ENCODE measurements at regions not wholly inside any gene's neighbourhood (a gene's known extent, or its start where the extent isn't known, plus 50 kb on each side); places are given as distances from the start of the nearest gene placed in this dataset.

GRCh38 chr13:81664872-81665271 is 1323.9 kb upstream of the SPRY2 start:
- no peak for TF ChIP-seq CTCF (IDR thresholded peaks at IDR 0.05)
- no peak for TF ChIP-seq HMGXB4 (CRISPR knock-in tag; IDR thresholded peaks at IDR 0.05; ENCODE audit: borderline replicate concordance)
- no peak for TF ChIP-seq SMC3 (IDR thresholded peaks at IDR 0.05)
- TF ChIP-seq NPAS2 (CRISPR knock-in tag; IDR thresholded peaks at IDR 0.05; ENCODE audit: borderline replicate concordance): no peak
- TF ChIP-seq RCOR1 (IDR thresholded peaks at IDR 0.05; ENCODE audit: low read depth, low read length): no peak
- no peak for TF ChIP-seq POLR2A (IDR thresholded peaks at IDR 0.05; ENCODE audit: low read length)

All from A549 (cell line).